GM23338 (cell line): ENCODE measurements at regions not wholly inside any gene's neighbourhood (a gene's known extent, or its start where the extent isn't known, plus 50 kb on each side); places are given as distances from the start of the nearest gene placed in this dataset.

ENCODE experiments used
- ATAC-seq: fragments of 200-7000 bp; cut with Tn5 transposase; 3 replicates; pipeline ENCODE4 v1.9.1; 2020
- DNase-seq: peaks from one replicate; pipeline ENCODE4 v3.0.0-alpha.2; 2015; ENCODE audit warnings: low spot score
- H2AFZ ChIP-seq: fragments of 200-600 bp; sonication (generic); 2 replicates; pipeline ENCODE4 v1.8.0; 2016; ENCODE audit warnings: antibody characterized with exemption, mild to moderate bottlenecking, moderate library complexity
- H3F3A ChIP-seq: fragments of 200-600 bp; sonication (generic); replicated peaks from 2 replicates; pipeline ENCODE4 v1.8.0; 2017; ENCODE audit warnings: antibody characterized with exemption, mixed run types, low read depth
- H3K27ac ChIP-seq: fragments of 200-600 bp; sonication (generic); 2 replicates; pipeline ENCODE4 v1.6.1; 2016; ENCODE audit warnings: low read depth
- H3K27me3 ChIP-seq: fragments of 200-600 bp; sonication (generic); 2 replicates; pipeline ENCODE4 v1.8.0; 2016; ENCODE audit warnings: mild to moderate bottlenecking, mixed run types, moderate library complexity; ENCODE audit not compliant: insufficient read depth
- H3K36me3 ChIP-seq: fragments of 200-600 bp; sonication (generic); 2 replicates; pipeline ENCODE4 v1.8.0; 2016; ENCODE audit warnings: mild to moderate bottlenecking; ENCODE audit not compliant: insufficient read depth
- H3K4me1 ChIP-seq: fragments of 200-600 bp; sonication (generic); 2 replicates; pipeline ENCODE4 v1.8.0; 2016; ENCODE audit warnings: mild to moderate bottlenecking, moderate library complexity; ENCODE audit not compliant: insufficient read depth
- H3K4me2 ChIP-seq: fragments of 200-600 bp; sonication (generic); 2 replicates; pipeline ENCODE4 v1.7.1; 2017; ENCODE audit warnings: mixed run types
- H3K4me3 ChIP-seq: fragments of 200-600 bp; sonication (generic); 2 replicates; pipeline ENCODE4 v1.6.1; 2016; ENCODE audit warnings: mixed run types
- H3K79me2 ChIP-seq: fragments of 200-600 bp; sonication (generic); replicated peaks from 2 replicates; pipeline ENCODE4 v1.8.0; 2017; ENCODE audit warnings: mild to moderate bottlenecking; ENCODE audit not compliant: insufficient read depth
- H3K9me2 ChIP-seq: fragments of 200-600 bp; sonication (generic); 2 replicates; pipeline ENCODE4 v1.8.0; 2017; ENCODE audit not compliant: insufficient read depth
- H4K20me1 ChIP-seq: fragments of 200-600 bp; sonication (generic); replicated peaks from 2 replicates; pipeline ENCODE4 v1.8.0; 2017; ENCODE audit warnings: mild to moderate bottlenecking; ENCODE audit not compliant: insufficient read depth
- H3K27ac Mint-ChIP-seq: 2 replicates; pipeline ENCODE4 v1.8.0; 2020; ENCODE audit warnings: inconsistent platforms, mild to moderate bottlenecking, moderate library complexity, mixed read lengths
- H3K27me3 Mint-ChIP-seq: 3 replicates; pipeline ENCODE4 v1.8.0; 2022; ENCODE audit warnings: low read depth, mild to moderate bottlenecking, moderate library complexity, mixed read lengths, inconsistent platforms; ENCODE audit not compliant: insufficient read depth, poor library complexity
- H3K36me3 Mint-ChIP-seq: 3 replicates; pipeline ENCODE4 v1.8.0; 2021; ENCODE audit warnings: low read depth, mild to moderate bottlenecking, inconsistent platforms, moderate library complexity, mixed read lengths
- H3K4me1 Mint-ChIP-seq: 3 replicates; pipeline ENCODE4 v1.8.0; 2020; ENCODE audit warnings: mild to moderate bottlenecking, inconsistent platforms, mixed read lengths
- H3K4me3 Mint-ChIP-seq: 3 replicates; pipeline ENCODE4 v1.8.0; 2021; ENCODE audit warnings: moderate library complexity, mild to moderate bottlenecking, inconsistent platforms, mixed read lengths
- H3K9me3 Mint-ChIP-seq: 3 replicates; pipeline ENCODE4 v1.8.0; 2020; ENCODE audit warnings: moderate library complexity, mild to moderate bottlenecking, inconsistent platforms, mixed read lengths
- CREB1 ChIP-seq: fragments of 250-450 bp; sonication (Bioruptor Pico); IDR thresholded peaks from 2 replicates; pipeline ENCODE4 v1.5.0; 2020; ENCODE audit warnings: low read depth, mild to moderate bottlenecking, moderate library complexity
- EZH2 ChIP-seq: fragments of 200-600 bp; sonication (generic); IDR thresholded peaks from one replicate; pipeline ENCODE4 v1.8.0; 2017; ENCODE audit warnings: antibody characterized with exemption, mild to moderate bottlenecking, low read depth; ENCODE audit not compliant: unreplicated experiment
- EZH2phosphoT487 ChIP-seq: fragments of 200-600 bp; sonication (generic); IDR thresholded peaks from one replicate; pipeline ENCODE4 v1.8.1; 2018; ENCODE audit warnings: antibody characterized with exemption; ENCODE audit not compliant: unreplicated experiment
- NANOG ChIP-seq: IDR thresholded peaks from 2 replicates; pipeline ENCODE4 v1.6.1; 2016; ENCODE audit warnings: antibody characterized with exemption, borderline replicate concordance
- POLR2AphosphoS5 ChIP-seq: IDR thresholded peaks from 2 replicates; pipeline ENCODE4 v1.6.1; 2016; ENCODE audit warnings: antibody characterized with exemption, low read depth
- STAT1 ChIP-seq: IDR thresholded peaks from one replicate; pipeline ENCODE4 v1.6.1; 2016; ENCODE audit warnings: antibody characterized with exemption; ENCODE audit not compliant: unreplicated experiment
- ZNF331 ChIP-seq: fragments of 250-450 bp; sonication (Bioruptor Pico); IDR thresholded peaks from 2 replicates; pipeline ENCODE4 v1.5.0; 2020; ENCODE audit warnings: low read depth, mild to moderate bottlenecking, moderate library complexity
- TF ChIP-seq, protein P1 (sequence below): IDR thresholded peaks from one replicate; pipeline ENCODE4 v1.6.1; 2018; ENCODE audit warnings: antibody characterized with exemption; ENCODE audit not compliant: unreplicated experiment

GRCh38 chr6:122223251-122223650 lies 176.2 kb upstream of the HSF2 start:
- H3K36me3 ChIP-seq: no peaks in the 10 kb centered on the region
- H3K9me2 ChIP-seq: no peaks in the 10 kb centered on the region
- peaks cover 4% of the 10 kb centered on the region; the same call in 2 of the 3 replicates for H3K4me1 Mint-ChIP-seq
- ATAC-seq: no peak
- H3K79me2 ChIP-seq: no peaks in the 10 kb centered on the region
- no peak overlapping the region for H3K4me3 Mint-ChIP-seq
- no peaks in the 10 kb centered on the region for H3K9me3 Mint-ChIP-seq
- TF ChIP-seq ZNF331 (CRISPR knock-in tag) (no peak), EZH2 (no peak), CREB1 (CRISPR knock-in tag) (no peak), STAT1 (no peak), POLR2AphosphoS5 (no peak), EZH2phosphoT487 (no peak)
- TF ChIP-seq, protein P1, sequence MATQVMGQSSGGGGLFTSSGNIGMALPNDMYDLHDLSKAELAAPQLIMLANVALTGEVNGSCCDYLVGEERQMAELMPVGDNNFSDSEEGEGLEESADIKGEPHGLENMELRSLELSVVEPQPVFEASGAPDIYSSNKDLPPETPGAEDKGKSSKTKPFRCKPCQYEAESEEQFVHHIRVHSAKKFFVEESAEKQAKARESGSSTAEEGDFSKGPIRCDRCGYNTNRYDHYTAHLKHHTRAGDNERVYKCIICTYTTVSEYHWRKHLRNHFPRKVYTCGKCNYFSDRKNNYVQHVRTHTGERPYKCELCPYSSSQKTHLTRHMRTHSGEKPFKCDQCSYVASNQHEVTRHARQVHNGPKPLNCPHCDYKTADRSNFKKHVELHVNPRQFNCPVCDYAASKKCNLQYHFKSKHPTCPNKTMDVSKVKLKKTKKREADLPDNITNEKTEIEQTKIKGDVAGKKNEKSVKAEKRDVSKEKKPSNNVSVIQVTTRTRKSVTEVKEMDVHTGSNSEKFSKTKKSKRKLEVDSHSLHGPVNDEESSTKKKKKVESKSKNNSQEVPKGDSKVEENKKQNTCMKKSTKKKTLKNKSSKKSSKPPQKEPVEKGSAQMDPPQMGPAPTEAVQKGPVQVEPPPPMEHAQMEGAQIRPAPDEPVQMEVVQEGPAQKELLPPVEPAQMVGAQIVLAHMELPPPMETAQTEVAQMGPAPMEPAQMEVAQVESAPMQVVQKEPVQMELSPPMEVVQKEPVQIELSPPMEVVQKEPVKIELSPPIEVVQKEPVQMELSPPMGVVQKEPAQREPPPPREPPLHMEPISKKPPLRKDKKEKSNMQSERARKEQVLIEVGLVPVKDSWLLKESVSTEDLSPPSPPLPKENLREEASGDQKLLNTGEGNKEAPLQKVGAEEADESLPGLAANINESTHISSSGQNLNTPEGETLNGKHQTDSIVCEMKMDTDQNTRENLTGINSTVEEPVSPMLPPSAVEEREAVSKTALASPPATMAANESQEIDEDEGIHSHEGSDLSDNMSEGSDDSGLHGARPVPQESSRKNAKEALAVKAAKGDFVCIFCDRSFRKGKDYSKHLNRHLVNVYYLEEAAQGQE: no peak
- no peak overlapping the region for H2AFZ ChIP-seq
- H3K36me3 Mint-ChIP-seq: no peaks in the 10 kb centered on the region
- no peak for DNase-seq
- H4K20me1 ChIP-seq: no peaks in the 10 kb centered on the region
- H3K4me1 ChIP-seq: no peaks in the 10 kb centered on the region
- H3K27me3 ChIP-seq: no peaks in the 10 kb centered on the region
- no peak overlapping the region for H3K27ac ChIP-seq
- H3F3A ChIP-seq: no peaks in the 10 kb centered on the region
- no peak overlapping the region for H3K27ac Mint-ChIP-seq
- H3K4me3 ChIP-seq: no peak overlapping the region
- no peaks in the 10 kb centered on the region for H3K27me3 Mint-ChIP-seq
- H3K4me2 ChIP-seq: no peak overlapping the region

DNA sequence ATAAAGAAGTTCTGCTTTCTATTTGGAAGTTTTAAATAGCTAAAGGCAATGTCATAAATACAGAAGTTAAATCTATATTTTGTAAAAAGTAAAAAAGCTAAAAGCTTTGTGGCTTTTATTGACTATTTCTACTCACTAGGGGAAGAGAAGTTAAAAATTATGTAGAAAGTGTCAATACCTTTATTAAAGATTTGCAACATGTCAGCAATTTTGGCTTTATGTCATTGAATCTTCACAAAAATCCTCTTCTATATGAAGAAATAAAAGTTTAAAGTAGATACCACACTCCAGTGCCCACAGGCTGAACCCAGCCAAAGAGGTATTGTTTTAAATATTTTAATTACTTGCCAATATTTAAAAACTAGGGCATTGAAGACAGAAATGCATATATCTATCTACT lies 160.6 kb upstream of the HSF2 start:
- no peaks in the 10 kb centered on the region for H3K9me3 Mint-ChIP-seq
- Histone ChIP-seq H3K4me3 (no peak overlapping the region), H4K20me1 (no peaks in the 10 kb centered on the region), H3K79me2 (no peaks in the 10 kb centered on the region), H3K27ac (no peak overlapping the region), H2AFZ (no peak overlapping the region), H3K4me1 (no peaks in the 10 kb centered on the region), H3F3A (no peaks in the 10 kb centered on the region), H3K9me2 (no peaks in the 10 kb centered on the region), H3K36me3 (no peaks in the 10 kb centered on the region), H3K27me3 (no peaks in the 10 kb centered on the region), H3K4me2 (no peak overlapping the region)
- H3K4me1 Mint-ChIP-seq: peaks cover 3% of the 10 kb centered on the region; the same call in 1 of the 3 replicates
- H3K36me3 Mint-ChIP-seq: no peaks in the 10 kb centered on the region; the same call in 2 of the 3 replicates
- H3K4me3 Mint-ChIP-seq: no peak overlapping the region
- no peak overlapping the region for H3K27ac Mint-ChIP-seq
- H3K27me3 Mint-ChIP-seq: no peaks in the 10 kb centered on the region
- TF ChIP-seq STAT1 (no peak), CREB1 (CRISPR knock-in tag) (no peak), NANOG (no peak), POLR2AphosphoS5 (no peak), EZH2phosphoT487 (no peak)
- ATAC-seq: no peak
- DNase-seq: no peak
